Mesenchymal stem cell (in vitro differentiated cells and primary cell): ENCODE measurements at regions not wholly inside any gene's neighbourhood (a gene's known extent, or its start where the extent isn't known, plus 50 kb on each side); places are given as distances from the start of the nearest gene placed in this dataset.

Experiments
- DNase-seq: peaks from one replicate; pipeline ENCODE4 v3.0.0-alpha.2; 2013
- H2AFZ ChIP-seq: one replicate; pipeline ENCODE4 v1.6.1; 2013; ENCODE audit warnings: low read depth, mild to moderate bottlenecking, control low read depth, inconsistent platforms, low read length, moderate library complexity
- H2AK5ac ChIP-seq: 2 replicates; pipeline ENCODE4 v1.6.1; 2013; ENCODE audit warnings: low read length, moderate library complexity, mild to moderate bottlenecking, inconsistent platforms; ENCODE audit not compliant: severe bottlenecking
- H2BK120ac ChIP-seq: one replicate; pipeline ENCODE4 v1.6.1; 2013; ENCODE audit warnings: low read depth, mild to moderate bottlenecking, inconsistent platforms, low read length, moderate library complexity
- H2BK12ac ChIP-seq, 2 experiments: one replicate each; pipeline ENCODE4 v1.6.1; 2013; ENCODE audit warnings: inconsistent platforms in 2 of 2, low read length in 2 of 2, mild to moderate bottlenecking in 2 of 2, moderate library complexity in 2 of 2, control low read depth in 1 of 2
- H2BK15ac ChIP-seq: one replicate; pipeline ENCODE4 v1.6.1; 2013; ENCODE audit warnings: mild to moderate bottlenecking, low read depth, inconsistent platforms; ENCODE audit not compliant: poor library complexity, severe bottlenecking
- H2BK5ac ChIP-seq: 2 replicates; pipeline ENCODE4 v1.6.1; 2013; ENCODE audit warnings: low read depth, mild to moderate bottlenecking, low read length, control low read depth, inconsistent platforms; ENCODE audit not compliant: poor library complexity, severe bottlenecking
- H3K14ac ChIP-seq, 2 experiments: one replicate each; pipeline ENCODE4 v1.6.1; 2013; ENCODE audit warnings: inconsistent platforms in 2 of 2, low read length in 2 of 2, control low read depth in 1 of 2, mild to moderate bottlenecking in 1 of 2, moderate library complexity in 1 of 2
- H3K18ac ChIP-seq, 2 experiments: one replicate each; pipeline ENCODE4 v1.6.1; 2013; ENCODE audit warnings: inconsistent platforms in 2 of 2, low read length in 2 of 2, control low read depth in 1 of 2, low read depth in 1 of 2, mild to moderate bottlenecking in 1 of 2
- H3K23ac ChIP-seq, 2 experiments: one replicate each; pipeline ENCODE4 v1.6.1; 2013; ENCODE audit warnings: inconsistent platforms in 2 of 2, low read length in 2 of 2, mild to moderate bottlenecking in 2 of 2, moderate library complexity in 2 of 2, control low read depth in 1 of 2
- H3K27ac ChIP-seq: 2 replicates; pipeline ENCODE4 v1.5.1; 2013; ENCODE audit warnings: mild to moderate bottlenecking, moderate library complexity, low read length, control low read depth, inconsistent platforms; ENCODE audit not compliant: poor library complexity, severe bottlenecking
- H3K27me3 ChIP-seq, 2 experiments: 2 replicates each; pipeline versions ENCODE4 v1.6.1 to v1.7.0; 2013; ENCODE audit warnings: low read length in 2 of 2, mild to moderate bottlenecking in 2 of 2, moderate library complexity in 2 of 2, control low read depth in 1 of 2, inconsistent platforms in 1 of 2; ENCODE audit not compliant: control insufficient read depth in 1 of 2, insufficient read depth in 1 of 2
- H3K36me3 ChIP-seq, 2 experiments: 2 replicates each; pipeline versions ENCODE4 v1.6.1 to v1.7.0; 2013; ENCODE audit warnings: low read length in 2 of 2, control low read depth in 1 of 2, inconsistent platforms in 1 of 2, low read depth in 1 of 2, mild to moderate bottlenecking in 1 of 2; ENCODE audit not compliant: insufficient read depth in 2 of 2, control insufficient read depth in 1 of 2
- H3K4ac ChIP-seq, 2 experiments: one replicate each; pipeline ENCODE4 v1.6.1; 2013; ENCODE audit warnings: inconsistent platforms in 2 of 2, low read length in 2 of 2, mild to moderate bottlenecking in 2 of 2, moderate library complexity in 2 of 2, control low read depth in 1 of 2, low read depth in 1 of 2
- H3K4me1 ChIP-seq: 2 replicates; pipeline ENCODE4 v1.6.1; 2013; ENCODE audit warnings: low read depth, low read length, control low read depth; ENCODE audit not compliant: control insufficient read depth, insufficient read depth
- H3K4me2 ChIP-seq: 2 replicates; pipeline ENCODE4 v1.6.1; 2013; ENCODE audit warnings: low read length, mild to moderate bottlenecking, inconsistent platforms; ENCODE audit not compliant: poor library complexity, severe bottlenecking
- H3K4me3 ChIP-seq, 2 experiments: 2 replicates each; pipeline versions ENCODE4 v1.5.1 to v1.7.0; 2013; ENCODE audit warnings: low read length in 2 of 2, mild to moderate bottlenecking in 2 of 2, control low read depth in 1 of 2, low read depth in 1 of 2; ENCODE audit not compliant: insufficient read depth in 1 of 2
- H3K79me1 ChIP-seq: replicated peaks from 2 replicates; pipeline ENCODE4 v1.6.1; 2013; ENCODE audit warnings: mild to moderate bottlenecking, control low read depth, low read length, inconsistent platforms; ENCODE audit not compliant: poor library complexity, severe bottlenecking
- H3K9ac ChIP-seq: 2 replicates; pipeline ENCODE4 v1.7.0; 2013; ENCODE audit warnings: mild to moderate bottlenecking, low read length, moderate library complexity
- H3K9me3 ChIP-seq: 2 replicates; pipeline ENCODE4 v1.7.0; 2013; ENCODE audit warnings: mild to moderate bottlenecking, low read length; ENCODE audit not compliant: control insufficient read depth
- H4K8ac ChIP-seq: one replicate; pipeline ENCODE4 v1.6.1; 2013; ENCODE audit warnings: inconsistent platforms, mild to moderate bottlenecking, low read length, moderate library complexity
- H4K91ac ChIP-seq: one replicate; pipeline ENCODE4 v1.6.1; 2013; ENCODE audit warnings: mild to moderate bottlenecking, low read length, inconsistent platforms
- WGBS: methylation state at CpG from one replicate; pipeline ENCODE4 v1.1.7; 2013; ENCODE audit warnings: mixed read lengths; 5-methylcytosine and 5-hydroxymethylcytosine counted together

GRCh38 chr6:90780778-90781177, 193.9 kb upstream of the MAP3K7 start:
- Histone ChIP-seq H3K36me3 (no peaks in the 10 kb centered on the region), H3K9me3 (no peaks in the 10 kb centered on the region), H3K4ac (no peak overlapping the region), H4K8ac (no peak overlapping the region), H2AFZ (no peak overlapping the region), H4K91ac (no peak overlapping the region), H3K23ac (no peak overlapping the region), H3K9ac (no peak overlapping the region), H3K27ac (no peak overlapping the region), H3K4me2 (no peak overlapping the region), H3K79me1 (no peaks in the 10 kb centered on the region), H3K14ac (no peak overlapping the region), H2AK5ac (no peak overlapping the region), H3K18ac (no peak overlapping the region), H2BK5ac (no peak overlapping the region), H2BK12ac (no peak overlapping the region), H2BK120ac (no peak overlapping the region), H3K27me3 (no peaks in the 10 kb centered on the region), H2BK15ac (no peak overlapping the region), H3K4me1 (no peaks in the 10 kb centered on the region), H3K4me3 (no peak overlapping the region)
- WGBS, result 100% methylated on average over 2 of the region's 3 CpGs
- no peak for DNase-seq

GRCh38 chr6:90780141-90780540, 193.3 kb upstream of the MAP3K7 start:
- Histone ChIP-seq H2BK12ac (no peak overlapping the region), H2AK5ac (no peak overlapping the region), H3K18ac (no peak overlapping the region), H3K4me2 (no peak overlapping the region), H3K27me3 (no peaks in the 10 kb centered on the region), H2BK120ac (no peak overlapping the region), H3K4ac (no peak overlapping the region), H3K4me3 (no peak overlapping the region), H3K36me3 (no peaks in the 10 kb centered on the region), H2AFZ (no peak overlapping the region), H3K9me3 (no peaks in the 10 kb centered on the region), H3K4me1 (no peaks in the 10 kb centered on the region), H2BK15ac (no peak overlapping the region), H4K91ac (no peak overlapping the region), H3K14ac (no peak overlapping the region), H3K27ac (no peak overlapping the region), H3K9ac (no peak overlapping the region), H2BK5ac (no peak overlapping the region), H3K79me1 (no peaks in the 10 kb centered on the region), H3K23ac (no peak overlapping the region), H4K8ac (no peak overlapping the region)
- DNase-seq, result no peak
- 67% methylated on average over 1 of the region's 1 CpG for WGBS

GRCh38 chr6:90778417-90779203, 191.7 kb upstream of the MAP3K7 start:
- no peak overlapping the region for H2BK12ac ChIP-seq
- H2BK15ac ChIP-seq, result no peak overlapping the region
- H3K27me3 ChIP-seq, result no peaks in the 10 kb centered on the region
- H3K36me3 ChIP-seq, result no peaks in the 10 kb centered on the region
- H2BK5ac ChIP-seq, result no peak overlapping the region
- no peak overlapping the region for H3K4me3 ChIP-seq
- H4K8ac ChIP-seq, result no peak overlapping the region
- no peak overlapping the region for H4K91ac ChIP-seq
- H3K23ac ChIP-seq, result no peak overlapping the region
- WGBS, result 100% methylated on average over 1 of the region's 5 CpGs
- H2BK120ac ChIP-seq, result no peak overlapping the region
- H3K4me1 ChIP-seq, result no peaks in the 10 kb centered on the region
- H3K18ac ChIP-seq, result no peak overlapping the region
- no peak overlapping the region for H3K9ac ChIP-seq
- H3K27ac ChIP-seq, result no peak overlapping the region
- no peak for DNase-seq
- no peak overlapping the region for H3K4ac ChIP-seq
- no peak overlapping the region for H2AFZ ChIP-seq
- no peak overlapping the region for H3K4me2 ChIP-seq
- H2AK5ac ChIP-seq, result no peak overlapping the region
- H3K14ac ChIP-seq, result no peak overlapping the region
- no peaks in the 10 kb centered on the region for H3K79me1 ChIP-seq
- H3K9me3 ChIP-seq, result no peaks in the 10 kb centered on the region

- Histone ChIP-seq H3K36me3 (no peaks in the 10 kb centered on the region), H3K27ac (no peak overlapping the region), H3K4me2 (no peak overlapping the region), H2BK5ac (no peak overlapping the region), H3K4ac (no peak overlapping the region), H2AFZ (no peak overlapping the region), H3K23ac (no peak overlapping the region), H3K4me1 (no peaks in the 10 kb centered on the region), H2AK5ac (no peak overlapping the region), H3K79me1 (no peaks in the 10 kb centered on the region), H3K9me3 (no peaks in the 10 kb centered on the region), H3K9ac (no peak overlapping the region), H2BK12ac (no peak overlapping the region), H3K18ac (no peak overlapping the region), H2BK15ac (no peak overlapping the region), H3K14ac (no peak overlapping the region), H4K8ac (no peak overlapping the region), H3K4me3 (no peak overlapping the region), H4K91ac (no peak overlapping the region), H3K27me3 (no peaks in the 10 kb centered on the region), H2BK120ac (no peak overlapping the region)
- no peak for DNase-seq
Measured at GRCh38 chr6:90770778-90771177, 183.9 kb upstream of the MAP3K7 start.
